Cardiac fibroblast (primary cell): ENCODE measurements at regions not wholly inside any gene's neighbourhood (a gene's known extent, or its start where the extent isn't known, plus 50 kb on each side); places are given as distances from the start of the nearest gene placed in this dataset.

Source experiments
- DNase-seq, 2 donors: peaks; one replicate each; pipeline versions ENCODE4 v3.0.0 to v3.0.0-alpha.2; 2010; ENCODE audit warnings: low read depth in 2 of 2
- H3K4me3 ChIP-seq, 2 donors: replicated peaks in 1 of 2; 1 replicate in 1 of 2; 2 replicates in 1 of 2; pipeline ENCODE4 v1.5.1; 2011; ENCODE audit warnings: low read depth in 2 of 2, low read length in 2 of 2, mild to moderate bottlenecking in 2 of 2, moderate library complexity in 1 of 2
- CTCF ChIP-seq: IDR thresholded peaks from one replicate; pipeline ENCODE4 v1.5.1; 2011; ENCODE audit warnings: low read depth, mild to moderate bottlenecking, low read length, inconsistent platforms

- TF ChIP-seq CTCF = no peak
- H3K4me3 ChIP-seq = no peak overlapping the region
- no peak for DNase-seq
Measured at GRCh38 chr11:20221566-20221965, 61.3 kb upstream of the DBX1 start.

DNA sequence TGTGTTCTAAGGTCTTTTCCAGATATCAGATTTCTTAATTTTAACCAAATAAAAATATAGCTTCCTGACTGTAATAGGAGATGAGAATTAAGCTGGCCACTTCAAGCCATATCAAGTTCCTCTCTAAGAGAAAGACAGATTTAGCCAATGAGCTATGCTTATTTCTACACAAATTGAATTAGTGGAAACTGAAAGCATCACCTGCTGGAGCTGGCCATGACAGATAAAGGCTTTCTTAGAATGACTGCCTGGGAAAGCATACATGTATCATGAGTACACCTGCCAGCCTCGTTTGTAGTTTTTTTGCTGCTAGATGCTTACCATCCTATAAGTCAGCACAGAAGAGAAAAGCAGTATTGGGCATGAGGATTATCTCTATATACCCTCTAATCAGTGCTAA lies 53.5 kb upstream of the DBX1 start:
- DNase-seq = no peak

GRCh38 chr11:20211691-20212090 lies 51.4 kb upstream of the DBX1 start:
- H3K4me3 ChIP-seq = no peak overlapping the region
- no peak for DNase-seq
- TF ChIP-seq CTCF = no peak

More for the DNA sequence above, 53.5 kb upstream of the DBX1 start:
- TF ChIP-seq CTCF = no peak
- no peak overlapping the region for H3K4me3 ChIP-seq
